ENCODE measurements at regions not wholly inside any gene's neighbourhood (a gene's known extent, or its start where the extent isn't known, plus 50 kb on each side); places are given as distances from the start of the nearest gene placed in this dataset.

DNA sequence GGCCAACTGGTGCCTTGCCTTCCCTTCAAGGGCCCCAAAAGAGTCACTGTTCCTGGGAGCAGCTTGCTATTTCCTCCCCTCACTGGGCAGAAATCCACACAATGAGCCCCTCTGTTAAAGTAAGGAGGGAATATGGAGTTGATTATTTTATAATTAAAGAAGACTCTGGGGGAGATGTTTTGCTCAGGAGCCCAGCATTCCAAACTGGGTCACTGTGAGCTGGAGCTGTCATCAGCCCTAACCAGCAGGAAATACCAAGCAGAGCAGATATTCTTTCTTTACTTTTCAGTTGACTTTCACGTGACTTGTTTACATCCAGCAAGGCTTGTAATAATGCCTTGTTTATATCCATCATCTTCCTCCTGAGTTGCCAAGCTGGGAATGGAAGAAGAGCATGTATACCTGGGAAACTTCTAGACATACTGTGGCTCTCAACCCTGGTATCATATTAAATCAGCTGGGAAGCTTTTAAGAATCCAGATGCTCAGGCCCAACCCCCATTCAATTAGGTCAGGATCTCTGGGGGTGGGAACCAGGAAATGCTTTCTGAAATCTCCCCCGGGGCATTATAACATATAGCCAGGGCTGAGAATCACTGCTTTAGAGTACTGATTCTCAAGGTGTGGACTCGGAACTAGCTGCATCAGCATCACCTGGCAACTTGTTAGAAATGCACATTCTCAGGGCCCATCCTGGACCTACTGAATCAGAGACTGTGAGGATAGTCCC, 175.6 kb upstream of the MYLIP start:
- Mint-ChIP-seq H3K36me3 (ENCODE audit: insufficient read depth, unreplicated experiment) (no peaks in the 10 kb centered on the region), H3K4me1 (ENCODE audit: low read depth, unreplicated experiment) (peaks cover 12% of the 10 kb centered on the region), H3K27me3 (ENCODE audit: insufficient read depth, unreplicated experiment) (no peaks in the 10 kb centered on the region), H3K27ac (ENCODE audit: unreplicated experiment) (no peak overlapping the region), H3K4me3 (ENCODE audit: unreplicated experiment) (no peak overlapping the region), H3K9me3 (ENCODE audit: unreplicated experiment) (no peaks in the 10 kb centered on the region)
- intact Hi-C loops (cut with micrococcal nuclease; ENCODE audit: unreplicated experiment): no loop called here
- no peak overlapping the region for H3K4me3 ChIP-seq (ENCODE audit: low read depth, low read length)
- ChIA-PET CTCF (no interaction called here), POLR2A (no interaction called here)
- H3K27me3 ChIP-seq (replicated peaks; ENCODE audit: control insufficient read depth, insufficient read depth, low read length): no peaks in the 10 kb centered on the region
- no peak for DNase-seq
- no peaks in the 10 kb centered on the region for H3K9me3 ChIP-seq
- no peak for TF ChIP-seq CTCF (IDR thresholded peaks at IDR 0.05; ENCODE audit: insufficient read depth in 1 of 2, low read depth in 1 of 2, low read length in 1 of 2, severe bottlenecking in 1 of 2, unreplicated experiment in 1 of 2)
- no TSS peak for BruUV-seq (replicated peaks)
- peaks cover 16% of the 10 kb centered on the region for H3K4me1 ChIP-seq
- H3K36me3 ChIP-seq (ENCODE audit: control insufficient read depth, insufficient read depth, low read length): no peaks in the 10 kb centered on the region

- no peaks in the 10 kb centered on the region for H3K27me3 ChIP-seq (replicated peaks; ENCODE audit: control insufficient read depth, insufficient read depth, low read length)
- TF ChIP-seq CTCF (IDR thresholded peaks at IDR 0.05; ENCODE audit: insufficient read depth in 1 of 2, low read depth in 1 of 2, low read length in 1 of 2, severe bottlenecking in 1 of 2, unreplicated experiment in 1 of 2): no peak
- H3K36me3 ChIP-seq (ENCODE audit: control insufficient read depth, insufficient read depth, low read length): no peaks in the 10 kb centered on the region
- no peak overlapping the region for H3K4me3 ChIP-seq (ENCODE audit: low read depth, low read length)
- no peak overlapping the region for H3K27ac Mint-ChIP-seq (ENCODE audit: unreplicated experiment)
- no peaks in the 10 kb centered on the region for H3K36me3 Mint-ChIP-seq (ENCODE audit: insufficient read depth, unreplicated experiment)
- H3K9me3 Mint-ChIP-seq (ENCODE audit: unreplicated experiment): no peaks in the 10 kb centered on the region
- H3K4me1 ChIP-seq: peaks cover 16% of the 10 kb centered on the region
- no TSS peak for BruUV-seq (replicated peaks)
- H3K4me3 Mint-ChIP-seq (ENCODE audit: unreplicated experiment): no peak overlapping the region
- H3K9me3 ChIP-seq: no peaks in the 10 kb centered on the region
- CTCF ChIA-PET: no interaction called here
- H3K4me1 Mint-ChIP-seq (ENCODE audit: low read depth, unreplicated experiment): peaks cover 12% of the 10 kb centered on the region
- POLR2A ChIA-PET: no interaction called here
- H3K27me3 Mint-ChIP-seq (ENCODE audit: insufficient read depth, unreplicated experiment): no peaks in the 10 kb centered on the region
- intact Hi-C loops (cut with micrococcal nuclease; ENCODE audit: unreplicated experiment): no loop called here
- no peak for DNase-seq
Observed at GRCh38 chr6:15952231-15953151, 176.4 kb upstream of the MYLIP start.

DNA sequence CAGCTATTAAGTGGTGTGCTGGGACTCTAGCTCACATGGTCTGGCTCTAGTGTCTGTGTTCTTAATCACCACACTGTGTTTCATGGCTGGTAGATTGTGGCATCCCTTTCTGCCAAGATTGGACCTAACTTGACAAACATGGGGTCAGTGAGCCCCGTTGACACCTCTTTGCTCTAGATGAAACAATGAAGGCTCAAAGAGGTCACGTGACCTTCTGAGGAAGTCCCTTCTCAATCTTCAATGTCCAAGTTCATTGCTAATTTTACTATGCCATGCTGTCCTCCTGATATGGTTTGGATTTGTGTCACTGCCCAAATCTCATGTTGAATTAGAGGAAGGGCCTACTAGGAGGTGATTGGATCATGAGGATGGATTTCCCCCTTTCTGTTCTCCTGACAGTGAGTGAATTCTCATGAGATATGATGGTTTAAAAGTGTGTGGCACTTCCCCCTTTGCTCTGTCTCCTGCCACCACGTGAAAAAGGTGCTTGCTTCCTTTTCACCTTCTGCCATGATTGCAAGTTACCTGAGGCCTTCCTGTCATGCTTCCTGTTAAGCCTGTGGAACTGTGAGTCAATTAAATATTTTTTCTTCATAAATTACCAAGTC, 177.8 kb upstream of the MYLIP start:
- Mint-ChIP-seq H3K27me3 (ENCODE audit: insufficient read depth, unreplicated experiment) (no peaks in the 10 kb centered on the region), H3K27ac (ENCODE audit: unreplicated experiment) (no peak overlapping the region), H3K4me1 (ENCODE audit: low read depth, unreplicated experiment) (peaks cover 12% of the 10 kb centered on the region), H3K4me3 (ENCODE audit: unreplicated experiment) (no peak overlapping the region), H3K36me3 (ENCODE audit: insufficient read depth, unreplicated experiment) (no peaks in the 10 kb centered on the region), H3K9me3 (ENCODE audit: unreplicated experiment) (no peaks in the 10 kb centered on the region)
- no peak for TF ChIP-seq CTCF (IDR thresholded peaks at IDR 0.05; ENCODE audit: insufficient read depth in 1 of 2, low read depth in 1 of 2, low read length in 1 of 2, severe bottlenecking in 1 of 2, unreplicated experiment in 1 of 2)
- H3K9me3 ChIP-seq: no peaks in the 10 kb centered on the region
- intact Hi-C loops (cut with micrococcal nuclease; ENCODE audit: unreplicated experiment): no loop called here
- no TSS peak for BruUV-seq (replicated peaks)
- H3K4me3 ChIP-seq (ENCODE audit: low read depth, low read length): no peak overlapping the region
- ChIA-PET CTCF (no interaction called here), POLR2A (no interaction called here)
- no peaks in the 10 kb centered on the region for H3K27me3 ChIP-seq (replicated peaks; ENCODE audit: control insufficient read depth, insufficient read depth, low read length)
- H3K4me1 ChIP-seq: peaks cover 16% of the 10 kb centered on the region
- DNase-seq: no peak
- no peaks in the 10 kb centered on the region for H3K36me3 ChIP-seq (ENCODE audit: control insufficient read depth, insufficient read depth, low read length)
